HG03097 (cell line): ENCODE measurements at regions not wholly inside any gene's neighbourhood (a gene's known extent, or its start where the extent isn't known, plus 50 kb on each side); places are given as distances from the start of the nearest gene placed in this dataset.
"Not testable (repeated sequence)": the region's sequence is repeated elsewhere in the genome, so short reads cannot be mapped to it uniquely, and the experiment has no call there.

Experiments
- ATAC-seq: cut with Tn5 transposase; IDR thresholded peaks from one replicate; pipeline ENCODE4 v1.9.1; 2021; ENCODE audit not compliant: unreplicated experiment, low FRiP score

DNA sequence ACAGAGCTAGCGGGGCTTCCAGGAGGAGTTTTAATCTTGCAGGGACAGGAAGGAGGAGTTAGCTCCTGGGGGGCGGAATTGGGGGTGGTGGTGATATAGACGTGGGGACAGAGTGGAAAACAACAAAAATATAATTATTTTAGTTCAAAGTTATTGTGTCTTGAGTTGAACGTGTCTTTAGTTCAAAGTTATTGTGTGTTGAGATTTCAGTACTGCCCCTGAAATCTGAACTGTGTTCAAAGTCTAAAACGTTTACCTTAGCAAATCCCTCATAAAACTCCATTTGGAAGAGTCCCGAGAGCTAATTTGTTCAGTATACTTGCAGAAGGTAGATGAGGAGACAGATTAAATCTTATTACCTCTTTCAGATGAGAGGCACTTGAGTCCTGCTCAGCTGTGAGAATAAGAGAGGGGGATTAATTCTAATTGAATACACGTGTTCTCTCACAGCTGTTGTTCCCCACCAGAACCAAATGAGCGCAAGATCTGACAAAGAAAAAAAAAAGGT is 132.4 kb upstream of the ALDH3B2 start:
- not testable (repeated sequence) for ATAC-seq

DNA sequence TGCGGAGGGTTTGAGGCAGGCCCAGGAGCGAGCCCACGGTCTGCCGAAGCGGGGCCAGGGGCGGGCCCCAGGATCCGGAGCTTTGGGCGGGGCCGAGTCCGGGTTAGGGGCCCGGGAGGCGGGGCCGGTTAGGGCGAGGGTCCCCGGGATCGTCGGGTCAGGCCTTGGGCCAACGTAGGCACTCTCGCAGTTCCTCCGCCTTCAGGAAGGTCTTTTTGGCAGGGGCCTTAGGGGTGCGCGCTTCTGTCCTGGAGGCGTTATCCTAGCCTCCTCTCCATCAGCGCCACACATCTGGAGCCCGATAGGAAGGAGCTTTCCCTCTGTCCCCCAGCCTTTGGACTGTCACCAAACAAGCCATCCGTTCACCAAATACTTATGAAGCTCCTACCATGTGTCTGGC is 131.8 kb upstream of the ALDH3B2 start:
- ATAC-seq, result not testable (repeated sequence)

DNA sequence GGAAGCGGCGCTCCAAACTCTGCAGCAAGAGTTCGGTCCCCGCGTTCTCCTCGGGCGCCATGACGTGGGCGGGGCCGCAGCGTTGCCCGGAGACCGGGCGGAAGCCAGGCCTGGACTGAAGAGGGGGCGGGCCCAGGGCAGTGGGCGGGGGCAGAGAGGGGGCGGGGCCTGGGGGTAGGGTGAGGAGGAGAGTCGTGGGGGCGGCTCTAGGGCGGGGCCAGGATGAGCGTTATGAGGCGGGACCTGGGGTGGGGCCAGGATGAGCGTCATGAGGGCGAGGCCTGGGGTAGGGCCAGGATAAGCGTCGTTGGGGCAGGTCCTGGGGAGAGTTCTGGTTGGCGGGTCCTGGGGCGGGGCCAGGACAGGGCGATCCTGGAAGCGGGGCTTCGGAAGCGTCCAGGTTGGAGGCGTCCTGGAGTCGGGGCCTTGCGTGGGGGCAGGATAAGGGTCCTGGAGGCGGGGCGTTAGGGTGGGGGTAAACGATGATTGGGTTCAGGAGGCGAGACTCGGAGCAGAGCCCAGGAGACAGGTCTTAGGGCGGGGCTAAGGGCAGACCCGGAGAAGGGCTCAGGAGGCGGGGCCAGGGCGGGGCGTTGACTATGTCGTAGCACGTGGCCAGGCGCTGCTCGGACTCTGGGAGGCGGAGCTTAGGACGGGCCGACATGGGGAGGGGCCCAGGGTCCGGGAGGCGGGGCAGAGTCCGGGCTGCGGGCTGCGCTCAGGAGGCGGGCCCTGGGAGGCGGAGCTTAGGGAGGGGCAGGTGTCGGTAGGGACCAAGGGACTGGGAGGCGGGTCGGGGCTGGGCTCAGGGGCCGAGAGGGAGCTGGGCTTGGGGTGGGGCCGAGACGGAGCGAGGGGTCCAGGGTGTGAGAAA is 131.1 kb upstream of the ALDH3B2 start:
- ATAC-seq, result peak; percentile 81

DNA sequence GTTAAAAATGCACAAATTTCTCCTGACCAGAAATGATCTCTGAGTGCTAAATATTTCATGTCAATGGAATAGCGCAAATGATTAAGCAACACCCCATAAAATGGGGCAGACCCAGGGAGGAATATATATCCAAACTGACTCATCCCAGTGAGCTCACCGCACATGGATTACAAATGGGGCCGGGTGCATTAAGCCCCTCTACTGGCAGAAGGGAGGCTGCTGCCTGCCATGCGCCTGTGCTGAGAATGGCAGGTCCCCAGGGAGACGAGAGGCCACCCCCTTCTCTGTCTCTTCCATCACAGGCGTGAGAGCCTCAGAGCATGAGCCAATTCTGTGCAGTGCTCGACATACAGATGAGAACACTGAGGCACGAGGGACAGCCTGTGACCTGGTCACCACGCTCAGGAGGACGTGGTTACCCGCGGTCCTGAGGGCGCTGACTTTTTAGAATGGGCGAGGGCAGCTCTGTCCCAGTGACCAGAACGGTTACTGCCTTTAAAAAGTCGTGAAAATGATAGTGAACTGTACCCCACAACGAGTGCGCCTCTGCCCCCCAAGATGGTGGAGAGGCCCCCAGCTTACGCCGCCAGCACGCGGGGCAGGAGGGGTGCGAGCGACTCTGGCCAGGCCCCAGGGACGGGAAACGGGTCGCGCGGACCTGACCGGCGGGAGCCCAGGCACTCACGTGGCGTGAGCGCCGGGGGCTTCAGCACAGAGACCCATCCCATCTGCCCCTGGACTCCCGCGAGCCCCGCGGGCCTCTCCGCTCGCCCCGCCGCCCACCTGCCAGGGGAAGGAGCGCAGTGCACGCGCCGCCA is 130.2 kb upstream of the ALDH3B2 start:
- peak; percentile 31 for ATAC-seq

DNA sequence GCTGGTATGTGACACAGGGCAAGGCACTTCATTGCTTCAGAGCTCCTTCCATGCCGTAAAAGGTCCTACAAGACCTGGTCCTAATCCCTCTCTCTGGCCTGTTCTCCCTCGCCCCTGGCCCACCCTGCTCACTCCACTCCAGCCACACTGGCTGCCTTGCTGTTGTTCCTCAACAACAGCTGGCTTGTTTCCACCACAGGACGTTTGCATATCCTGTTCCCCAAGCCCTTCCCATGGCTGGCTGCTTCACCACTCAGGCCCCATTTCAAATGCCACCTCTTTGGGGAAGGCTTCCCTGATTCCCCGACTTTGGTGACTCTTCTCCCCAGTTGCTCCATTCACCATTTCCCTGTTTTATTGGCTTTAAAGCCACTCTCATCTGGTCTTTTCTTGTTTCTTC is 129.1 kb upstream of the ALDH3B2 start:
- ATAC-seq, result not testable (repeated sequence)

DNA sequence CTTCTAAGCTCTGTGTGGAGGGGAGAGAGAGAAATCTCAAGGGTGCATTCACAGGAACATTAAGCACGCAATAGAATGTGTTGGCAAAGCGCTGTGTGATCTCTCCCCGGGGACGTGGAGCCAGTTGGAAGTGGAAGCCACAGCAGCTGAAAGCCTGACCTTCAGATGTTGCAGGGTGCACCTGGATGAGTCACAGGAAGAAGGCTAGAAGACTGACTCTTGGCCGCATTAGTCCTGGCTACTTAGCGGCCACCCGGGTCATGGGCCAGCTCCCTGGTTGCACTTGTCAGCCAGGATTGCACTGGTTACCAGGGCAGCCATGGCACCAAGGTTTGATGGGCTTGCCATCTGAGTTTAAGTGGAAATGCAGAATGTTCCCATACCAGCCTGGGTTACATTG is 128.6 kb upstream of the ALDH3B2 start:
- not testable (repeated sequence) for ATAC-seq

DNA sequence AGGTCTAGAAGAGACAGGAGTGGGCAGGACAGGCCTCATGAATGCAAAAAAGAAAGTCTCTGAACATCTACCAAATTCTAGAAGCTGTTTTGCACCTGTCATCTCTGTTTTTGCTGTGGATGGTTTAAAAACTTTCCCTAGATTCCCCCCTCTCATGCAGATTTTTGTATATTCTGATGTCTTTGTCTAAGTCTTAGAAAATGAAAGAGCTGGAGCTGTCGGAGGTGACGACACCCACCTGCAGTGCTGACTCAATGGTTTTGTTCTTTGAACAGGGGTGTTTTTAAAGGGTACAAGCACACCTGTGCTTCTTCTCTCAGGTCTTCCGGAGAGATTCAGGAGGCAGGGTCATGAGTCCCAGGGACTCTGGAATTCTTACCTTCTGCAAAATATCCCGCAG is 128.2 kb upstream of the ALDH3B2 start:
- ATAC-seq, result not testable (repeated sequence)

DNA sequence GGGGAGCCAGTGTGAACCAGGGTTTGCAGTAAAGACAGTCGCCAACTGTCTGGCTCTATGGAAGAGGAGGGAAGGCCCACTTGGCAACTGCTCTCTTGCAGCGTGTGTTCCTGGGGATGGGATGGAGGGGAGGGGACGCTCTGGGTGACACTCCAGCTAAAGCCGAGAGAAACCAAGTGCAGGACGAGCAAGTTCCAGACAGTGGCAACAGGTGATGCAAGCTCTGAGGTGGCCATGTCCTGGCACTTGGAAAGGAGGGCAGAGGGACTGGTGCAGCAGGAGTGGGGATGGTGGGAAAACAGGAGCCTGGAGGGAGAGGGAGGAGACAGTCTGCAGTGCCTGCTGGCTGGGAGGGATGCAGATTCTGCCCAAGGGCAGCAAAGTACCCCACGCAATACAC is 127.0 kb upstream of the ALDH3B2 start:
- not testable (repeated sequence) for ATAC-seq

DNA sequence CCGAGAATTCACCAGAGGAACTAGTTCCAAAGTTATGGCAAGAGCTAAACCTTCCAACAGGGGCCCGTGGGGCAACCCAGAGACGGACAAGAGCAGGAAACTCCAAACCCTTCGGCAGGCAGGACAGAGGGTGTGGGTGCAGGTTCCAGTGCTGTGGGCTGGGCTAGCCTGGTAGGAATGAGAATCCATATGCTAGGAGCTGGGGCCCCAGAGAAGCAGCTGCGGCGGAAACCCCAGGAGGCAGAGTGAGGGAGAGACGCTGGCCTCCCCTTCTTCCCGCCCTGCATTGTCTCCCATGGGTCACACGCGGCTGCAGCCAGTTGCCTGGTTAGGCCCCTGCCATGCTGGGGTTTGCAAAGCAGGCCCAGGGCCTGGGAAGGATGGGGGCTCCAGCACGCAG is 126.2 kb upstream of the ALDH3B2 start:
- not testable (repeated sequence) for ATAC-seq

DNA sequence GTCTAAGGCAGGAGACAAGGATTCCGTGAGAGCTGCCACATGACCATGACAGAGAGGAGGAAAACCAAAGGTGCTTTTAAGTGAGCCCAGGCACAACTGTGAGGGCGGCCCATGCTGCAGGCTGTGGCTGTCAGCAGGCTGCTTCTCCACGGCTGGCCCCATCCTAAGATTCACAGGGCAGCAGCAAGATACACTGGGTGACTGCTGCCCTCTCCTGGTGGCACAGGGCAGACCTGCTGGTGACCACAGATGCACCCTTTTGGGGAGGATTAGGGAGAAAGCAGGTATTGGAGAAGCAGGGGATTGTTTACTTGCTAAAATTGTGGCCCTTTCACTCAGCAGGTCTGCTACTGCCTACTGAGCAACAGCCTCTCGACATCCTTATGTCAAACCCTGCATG is 125.4 kb upstream of the ALDH3B2 start:
- ATAC-seq, result not testable (repeated sequence)

DNA sequence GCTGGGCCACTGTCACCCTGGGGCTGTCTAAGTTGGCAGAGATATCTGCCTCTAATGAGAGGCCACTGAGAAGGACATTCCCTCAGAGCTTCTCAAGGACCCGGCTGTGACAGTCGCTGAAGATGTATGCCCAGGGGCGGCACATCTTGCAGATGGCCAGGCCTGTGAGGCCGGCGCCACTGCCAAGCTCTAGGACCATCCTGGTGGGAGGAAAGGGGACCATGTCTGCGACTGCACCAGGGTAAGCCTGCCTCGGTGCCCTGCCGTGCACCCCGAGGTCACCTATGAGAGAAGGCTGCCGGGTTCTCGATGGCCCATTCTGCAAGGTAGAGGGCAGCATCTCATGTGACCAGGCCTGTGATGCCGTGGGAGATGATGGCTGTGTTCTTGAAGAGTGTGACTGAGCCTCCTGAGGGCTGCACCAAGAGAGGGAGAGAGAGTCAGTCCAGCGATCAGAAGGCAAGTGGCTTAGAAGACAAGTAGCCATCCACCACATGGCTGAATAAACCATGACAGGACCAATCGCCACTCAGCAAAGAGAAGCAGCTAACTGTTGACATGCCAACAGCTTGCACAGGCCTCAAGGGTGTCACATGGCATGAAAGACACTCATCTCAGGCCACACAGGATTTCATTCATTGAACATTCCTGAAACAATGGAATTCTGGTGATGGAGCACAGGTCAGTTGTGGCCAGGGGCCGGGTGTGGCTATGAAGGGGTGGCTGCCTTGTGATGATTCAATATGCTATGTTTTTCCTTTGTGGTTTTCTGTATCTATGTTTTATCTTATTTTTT is 123.5 kb upstream of the ALDH3B2 start:
- ATAC-seq, result not testable (repeated sequence)

DNA sequence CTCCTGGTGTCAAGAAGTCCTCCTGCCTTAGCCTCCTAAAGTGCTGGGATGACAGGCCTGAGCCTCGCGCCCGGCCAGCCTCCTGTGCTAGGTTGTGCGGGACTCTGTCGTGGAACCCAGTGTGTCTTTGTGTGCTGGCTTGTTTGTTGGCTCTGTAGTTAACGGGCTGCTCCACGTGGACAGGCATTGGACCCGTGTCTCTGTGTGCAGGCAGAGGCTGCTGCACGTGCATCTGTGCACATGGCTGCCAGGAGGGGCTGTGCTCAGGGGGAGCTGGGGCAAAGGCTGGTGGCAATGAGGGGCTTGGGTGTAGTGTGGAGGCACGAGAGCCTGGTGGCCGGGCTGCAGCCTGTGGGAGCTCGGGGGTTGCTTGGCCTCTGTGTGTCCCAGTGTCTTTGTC is 121.3 kb upstream of the ALDH3B2 start:
- ATAC-seq, result no peak

DNA sequence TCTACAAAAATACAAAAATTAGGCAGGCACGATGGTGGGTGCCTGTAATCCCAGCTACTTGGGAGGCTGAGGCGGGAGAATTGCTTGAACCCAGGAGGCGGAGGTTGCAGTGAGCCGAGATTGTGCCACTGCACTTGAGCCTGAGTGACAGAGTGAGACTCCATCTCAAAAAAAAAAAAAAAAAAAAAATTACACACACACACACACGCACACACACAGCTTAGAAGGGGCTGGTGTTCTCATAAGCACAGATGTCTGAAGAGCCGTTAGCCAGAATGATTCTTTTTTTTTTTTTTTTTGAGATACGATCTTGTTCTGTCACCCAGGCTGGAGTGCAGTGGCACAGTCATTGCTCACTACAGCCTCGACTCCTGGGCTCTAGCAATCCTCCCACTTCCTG is 119.3 kb upstream of the ALDH3B2 start:
- ATAC-seq, result not testable (repeated sequence)

DNA sequence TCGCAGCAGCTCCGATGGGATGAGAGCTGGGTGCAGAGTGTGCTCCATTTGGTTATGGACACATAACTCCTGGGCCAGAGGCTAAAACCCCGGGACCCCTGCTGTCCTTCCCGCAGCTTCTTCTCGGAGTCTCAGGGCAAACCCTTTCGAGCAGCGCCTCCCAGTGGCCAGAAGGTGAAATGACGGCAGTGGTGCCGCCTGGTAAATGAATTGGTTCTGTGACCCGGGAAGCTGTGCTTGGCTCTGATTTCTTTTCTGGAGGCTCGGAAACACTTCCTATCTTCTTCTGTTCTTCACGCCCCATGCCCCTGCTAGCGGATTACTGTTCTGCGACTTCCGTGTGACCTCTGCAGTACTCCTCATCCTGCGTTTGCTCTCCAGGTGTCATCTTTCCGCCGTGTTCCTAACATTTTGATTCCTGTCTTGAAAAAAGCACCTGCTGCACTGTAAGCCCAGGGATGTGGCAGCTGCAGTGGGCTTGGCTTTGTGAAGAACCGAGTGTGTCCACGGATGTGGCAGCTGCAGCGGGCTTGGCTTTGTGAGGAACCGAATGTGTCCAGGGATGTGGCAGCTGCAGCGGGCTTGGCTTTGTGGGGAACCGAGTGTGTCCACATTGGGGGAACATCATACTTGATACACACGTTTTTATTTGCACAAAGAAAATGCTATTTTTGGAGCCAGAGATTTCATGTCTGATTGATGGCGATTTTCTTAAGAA is 118.0 kb upstream of the ALDH3B2 start:
- not testable (repeated sequence) for ATAC-seq

DNA sequence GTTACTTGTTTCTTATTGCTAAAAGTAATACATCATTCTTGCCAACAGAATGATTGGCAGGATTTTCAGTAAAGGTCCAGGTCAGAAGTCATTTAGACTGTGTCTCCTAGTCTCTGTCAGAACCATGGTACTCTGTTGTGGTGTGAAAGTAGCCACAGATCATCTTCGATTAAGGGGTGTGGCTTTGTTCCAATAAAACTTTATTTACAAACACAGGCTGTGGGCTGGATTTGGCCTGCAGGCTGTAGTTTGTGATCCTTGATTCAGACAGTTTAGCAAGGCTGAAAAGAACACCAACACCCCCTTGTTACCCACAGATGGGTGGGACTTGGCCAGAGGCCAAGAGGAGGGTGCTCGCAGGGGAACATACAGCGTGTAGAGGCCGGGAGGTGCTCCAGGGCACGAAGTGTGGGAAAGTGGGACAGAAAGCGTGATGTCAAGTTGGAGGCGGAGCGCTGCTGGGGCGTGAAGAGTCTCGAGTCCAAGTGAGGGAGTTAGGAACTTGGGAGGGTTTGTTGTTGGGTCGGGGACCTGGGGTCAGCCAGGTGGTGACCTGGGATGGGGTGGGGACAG is 117.3 kb upstream of the ALDH3B2 start:
- not testable (repeated sequence) for ATAC-seq

DNA sequence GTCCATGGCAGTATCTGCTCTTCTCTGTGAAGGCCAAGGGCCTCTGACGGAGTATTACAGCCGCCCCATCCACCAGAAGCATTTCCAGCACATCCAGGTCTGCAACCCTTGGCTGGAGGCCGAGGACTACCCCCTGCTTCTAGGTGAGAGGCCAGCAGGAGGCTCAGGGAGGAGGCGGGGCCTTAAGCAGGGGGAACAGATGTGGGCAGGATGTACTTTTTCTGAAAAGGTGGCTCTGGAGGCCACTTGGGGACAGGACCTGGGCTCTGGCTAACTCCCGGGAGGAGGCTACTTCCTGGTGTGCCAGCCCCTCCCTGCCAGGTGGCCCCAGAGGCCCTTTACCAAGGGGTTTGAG is 113.9 kb upstream of the ALDH3B2 start:
- ATAC-seq, result not testable (repeated sequence)

DNA sequence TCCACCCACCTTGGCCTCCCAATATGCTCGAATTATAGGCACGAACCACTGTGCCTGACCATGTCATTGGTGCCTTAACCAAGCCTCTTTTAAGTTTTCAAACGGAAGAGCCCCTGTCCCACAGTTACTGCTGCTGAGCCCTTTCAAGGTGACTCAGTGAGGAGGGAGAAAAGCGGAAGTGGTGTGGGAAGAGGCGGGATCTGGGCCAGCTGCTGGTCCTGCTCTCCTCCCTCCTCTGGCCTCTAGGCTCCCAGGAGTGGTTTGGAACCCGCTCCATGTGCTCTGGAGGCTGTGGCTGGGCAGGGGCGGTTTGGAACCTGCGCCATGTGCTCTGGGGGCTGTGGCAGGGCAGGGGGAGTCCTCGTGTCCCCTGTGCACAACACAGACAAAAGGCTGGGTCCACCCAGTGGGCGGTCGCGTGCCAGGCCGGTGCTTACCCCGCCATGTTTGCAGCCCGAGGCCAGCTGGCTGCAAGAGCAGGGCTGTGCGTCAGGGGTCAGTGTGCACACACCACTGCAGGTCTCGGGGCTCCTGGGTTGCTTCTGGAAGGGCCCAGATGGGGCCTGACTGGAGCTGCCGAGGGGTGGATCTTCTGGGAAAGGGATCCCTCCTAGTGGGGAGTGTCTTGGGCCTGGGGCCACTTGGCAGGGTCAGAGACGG is 113.4 kb upstream of the ALDH3B2 start:
- not testable (repeated sequence) for ATAC-seq

DNA sequence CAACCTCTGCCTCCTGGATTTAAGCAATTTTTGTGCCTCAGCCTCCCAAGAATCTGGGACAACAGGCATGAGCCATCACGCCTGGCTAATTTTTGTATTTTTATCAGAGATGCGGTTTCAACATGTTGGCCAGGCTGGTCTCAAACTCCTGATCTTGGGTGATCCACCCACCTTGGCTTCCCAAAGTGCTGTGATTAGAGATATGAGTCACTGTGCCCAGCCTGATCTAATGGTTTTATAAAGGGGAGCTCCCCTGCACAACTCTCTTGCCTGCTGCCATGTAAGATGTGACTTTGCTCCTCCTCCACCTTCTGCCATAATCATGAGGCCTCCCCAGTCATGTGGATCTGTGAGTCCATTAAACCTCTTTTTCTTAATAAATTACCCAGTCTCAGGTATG is 107.5 kb upstream of the ALDH3B2 start:
- ATAC-seq, result not testable (repeated sequence)

DNA sequence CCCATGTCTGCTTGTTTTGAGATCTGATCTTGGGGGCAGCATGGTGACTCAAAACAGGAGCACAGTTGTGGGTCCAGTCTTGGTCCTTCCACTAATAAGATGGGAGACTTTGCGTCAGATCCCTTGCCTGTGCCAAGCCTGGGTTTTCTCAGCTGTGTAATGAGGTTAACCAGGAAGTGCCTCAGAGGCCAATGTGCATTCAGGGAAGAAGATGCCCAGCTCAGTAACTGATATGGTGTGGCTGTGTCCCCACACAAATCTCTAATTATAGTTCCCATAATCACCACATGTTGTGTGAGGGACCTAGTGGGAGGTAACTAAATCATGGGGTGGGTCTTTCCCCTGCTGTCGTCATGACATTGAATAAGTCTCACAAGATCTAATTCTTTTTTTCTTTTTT is 107.1 kb upstream of the ALDH3B2 start:
- not testable (repeated sequence) for ATAC-seq
